GM19395 (cell line): ENCODE measurements at regions not wholly inside any gene's neighbourhood (a gene's known extent, or its start where the extent isn't known, plus 50 kb on each side); places are given as distances from the start of the nearest gene placed in this dataset.

Experiments
- ATAC-seq: cut with Tn5 transposase; IDR thresholded peaks from one replicate; pipeline ENCODE4 v1.9.1; 2021; ENCODE audit warnings: mild to moderate bottlenecking, moderate library complexity; ENCODE audit not compliant: unreplicated experiment

DNA sequence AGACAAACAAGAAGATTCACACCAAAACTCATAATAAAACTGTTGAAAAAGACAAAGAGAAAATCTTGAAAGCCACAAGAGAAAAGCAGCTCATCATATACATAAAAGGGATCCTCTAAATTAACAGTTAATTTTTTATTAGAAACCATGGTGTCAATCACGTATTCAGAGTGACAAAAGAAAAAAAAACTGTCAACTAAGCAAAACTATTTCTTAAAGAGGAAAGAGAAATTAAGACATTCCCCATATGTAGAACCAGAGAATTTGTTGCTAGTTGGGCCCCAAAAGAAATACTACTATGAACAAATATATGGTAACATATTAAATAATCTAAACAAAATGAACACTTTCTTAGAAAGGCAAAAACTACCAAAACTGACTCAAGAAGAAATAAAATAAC, 74.3 kb upstream of the TENT5A start:
- no peak for ATAC-seq

DNA sequence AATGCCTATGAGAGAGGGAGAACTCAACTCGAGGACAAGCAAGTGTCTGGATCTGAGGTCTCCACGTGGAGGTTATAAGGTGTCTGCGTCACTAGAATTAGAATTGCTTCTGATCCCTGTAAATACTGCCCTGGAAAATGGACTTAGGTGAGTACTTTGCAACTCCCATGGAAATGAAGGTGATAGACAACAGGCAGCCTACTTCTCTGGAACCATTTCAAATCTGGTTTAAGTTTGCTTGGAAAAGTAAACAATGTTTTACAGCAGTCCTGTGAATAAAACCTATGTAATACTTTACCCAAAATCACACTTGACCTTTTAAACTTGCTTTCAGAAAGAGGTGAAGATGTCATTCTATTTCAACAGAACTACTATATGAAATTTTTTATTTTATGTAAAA, 70.1 kb upstream of the TENT5A start:
- ATAC-seq, result no peak

DNA sequence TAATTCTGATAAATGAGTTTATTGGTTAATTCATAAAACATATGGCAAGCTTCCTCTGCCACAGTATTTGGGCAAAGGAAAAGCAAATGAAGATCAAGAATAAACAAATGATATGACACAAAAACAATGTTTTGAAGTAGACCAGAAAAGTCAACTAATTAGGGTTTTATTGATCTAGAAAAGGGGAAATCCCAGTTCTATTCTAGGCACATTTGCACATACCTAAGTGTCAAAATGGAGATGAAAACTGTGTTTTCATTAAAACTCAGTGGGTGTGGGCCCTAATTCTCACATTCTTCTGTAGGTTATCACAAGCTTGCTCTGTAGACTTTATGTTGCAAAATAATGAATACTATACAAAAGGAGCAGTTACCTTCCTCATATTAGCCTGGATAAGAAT, 69.0 kb upstream of the TENT5A start:
- no peak for ATAC-seq

DNA sequence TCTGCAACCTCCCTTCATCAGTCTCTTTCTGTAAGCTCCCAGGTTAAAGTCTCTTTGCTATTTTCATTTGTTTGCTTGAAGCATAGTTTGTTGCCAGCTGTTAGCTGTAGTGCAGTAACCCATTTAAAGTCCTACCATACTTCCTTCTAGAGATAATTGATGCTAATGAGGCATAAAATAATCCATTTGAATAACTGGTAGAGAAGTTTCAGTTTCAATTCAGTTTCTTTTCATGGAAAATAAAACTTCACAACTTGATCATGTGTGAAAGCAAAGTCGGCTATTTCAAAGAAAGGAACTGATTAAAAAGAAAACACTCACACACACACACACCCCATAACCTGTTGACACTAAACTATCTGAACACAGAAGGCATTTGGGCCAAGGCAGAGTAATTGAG, 68.5 kb upstream of the TENT5A start:
- no peak for ATAC-seq

DNA sequence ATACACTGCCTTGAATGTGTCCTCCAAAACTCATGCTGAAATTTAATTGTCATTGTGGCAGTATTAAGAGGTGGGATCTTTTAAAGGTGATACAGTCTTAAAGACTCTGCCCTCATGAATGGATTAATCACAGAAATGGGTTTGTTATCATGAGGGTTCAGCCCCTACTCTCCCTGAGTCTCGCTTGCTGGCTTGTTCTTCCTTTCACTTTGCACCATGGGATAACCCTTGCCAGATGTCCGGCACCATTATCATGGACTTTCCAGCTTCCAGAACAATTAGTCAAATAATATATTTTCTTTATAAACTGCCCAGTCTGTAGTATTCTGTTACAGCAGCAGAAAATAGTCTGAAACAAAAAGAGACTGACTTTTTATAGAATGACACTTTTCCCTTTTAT, 67.9 kb upstream of the TENT5A start:
- no peak for ATAC-seq

DNA sequence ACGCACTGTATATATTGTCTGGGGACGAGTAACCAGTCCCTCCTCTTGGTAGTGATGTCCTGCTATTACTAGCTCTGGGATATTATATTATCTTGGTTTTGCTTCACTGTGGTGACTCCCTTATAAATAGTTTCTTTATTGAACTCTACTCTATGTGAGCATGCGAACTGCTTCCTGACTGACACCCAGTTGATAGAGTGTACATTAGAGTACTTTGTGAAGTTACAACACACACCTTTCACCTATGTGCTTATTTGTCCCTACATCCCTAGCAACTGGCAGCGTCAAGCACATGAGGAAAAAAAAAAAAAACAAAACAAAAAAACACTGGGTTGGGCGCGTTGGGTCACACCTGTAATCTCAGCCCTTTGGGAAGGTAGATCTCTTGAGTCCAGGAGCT, 67.3 kb upstream of the TENT5A start:
- no peak for ATAC-seq

DNA sequence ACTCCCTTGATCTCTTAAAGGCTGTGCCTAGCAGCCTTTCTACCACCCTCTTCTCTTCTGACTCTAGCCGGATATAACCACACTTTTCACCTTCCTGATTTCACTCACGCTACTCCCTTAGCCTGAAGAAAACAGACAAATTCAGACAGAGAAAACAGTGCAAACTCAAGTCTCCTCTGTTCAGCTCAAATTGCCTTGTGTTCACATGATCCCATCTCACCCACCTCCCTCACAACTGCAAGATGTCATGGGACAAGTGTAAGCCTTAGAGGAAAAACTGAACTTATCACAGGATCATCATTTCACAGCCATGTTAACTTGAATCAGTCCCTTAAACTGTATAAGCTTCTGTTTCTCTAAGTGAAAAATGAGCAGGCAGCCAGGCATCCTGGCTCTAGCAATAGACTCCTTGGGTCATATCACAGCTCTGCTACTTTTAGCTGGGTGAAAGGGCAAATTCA, 66.5 kb upstream of the TENT5A start:
- ATAC-seq, result no peak

DNA sequence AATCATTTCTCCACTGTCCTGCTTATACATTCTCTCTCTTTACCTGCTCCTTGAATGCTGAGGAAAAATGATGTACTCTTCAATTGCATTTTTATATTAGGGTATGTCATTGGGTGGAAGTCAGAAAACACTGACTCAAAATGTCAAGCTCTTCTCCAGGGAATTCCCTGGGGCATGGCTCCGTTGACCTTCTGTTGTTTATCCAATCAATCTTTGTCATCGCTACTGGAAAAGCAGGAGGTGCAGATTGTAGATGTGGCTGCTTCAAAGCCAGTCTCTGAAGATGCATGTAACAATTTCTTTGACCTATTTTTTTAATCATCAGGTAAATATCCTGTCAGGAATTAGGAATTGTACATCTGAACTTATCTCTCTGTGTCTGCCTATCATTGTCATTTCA, 63.9 kb upstream of the TENT5A start:
- no peak for ATAC-seq

DNA sequence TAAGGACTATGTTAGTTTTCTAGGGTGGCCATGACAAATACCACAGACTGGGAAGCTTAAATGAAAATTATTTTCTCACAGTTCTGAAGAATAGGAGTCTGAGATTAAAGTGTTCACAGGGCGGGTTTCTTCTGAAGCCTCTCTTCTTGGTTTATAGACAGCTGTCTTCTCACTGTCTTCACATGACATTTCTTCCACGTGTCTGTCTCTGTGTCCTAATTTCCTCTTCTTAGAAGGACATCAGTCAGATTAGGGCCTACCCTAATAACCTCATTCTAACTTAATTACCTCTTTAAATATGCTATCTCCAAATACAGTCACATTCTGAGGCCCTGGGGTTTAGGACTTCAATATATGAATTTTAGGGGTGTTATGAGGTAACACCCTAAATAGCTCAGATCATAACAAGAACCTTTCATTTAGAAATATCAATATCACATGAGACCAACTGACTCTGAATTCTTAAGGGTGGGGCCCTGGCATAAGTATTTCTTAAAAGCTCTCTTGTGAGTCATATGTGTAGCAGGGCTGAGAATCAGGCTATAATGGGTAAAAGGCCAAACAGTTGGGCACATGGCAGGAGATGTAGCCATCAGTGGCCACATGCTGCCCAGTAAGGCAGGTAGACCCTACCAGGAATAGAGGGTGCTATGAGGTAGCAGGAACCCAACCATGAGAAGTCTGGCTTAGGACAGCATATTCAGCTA, 62.0 kb upstream of the TENT5A start:
- no peak for ATAC-seq

DNA sequence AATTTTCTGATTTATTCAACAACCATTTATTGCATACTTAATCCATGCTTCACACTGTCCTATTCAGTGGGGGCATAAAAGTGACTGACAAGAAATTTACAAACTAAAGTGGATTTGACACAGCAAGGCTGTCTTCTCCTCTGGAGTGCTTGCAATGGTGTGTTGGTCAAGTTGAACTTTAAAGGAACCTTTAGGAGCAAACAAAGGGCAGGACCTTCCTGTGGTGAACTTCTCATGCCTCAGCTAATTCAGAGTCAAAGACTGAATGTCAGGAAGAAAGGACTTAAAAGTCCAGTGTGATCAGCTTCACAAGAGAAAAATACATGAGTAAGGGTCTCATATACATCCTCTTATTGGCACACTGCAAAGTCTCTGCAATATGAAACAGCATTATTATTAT, 60.8 kb upstream of the TENT5A start:
- no peak for ATAC-seq

DNA sequence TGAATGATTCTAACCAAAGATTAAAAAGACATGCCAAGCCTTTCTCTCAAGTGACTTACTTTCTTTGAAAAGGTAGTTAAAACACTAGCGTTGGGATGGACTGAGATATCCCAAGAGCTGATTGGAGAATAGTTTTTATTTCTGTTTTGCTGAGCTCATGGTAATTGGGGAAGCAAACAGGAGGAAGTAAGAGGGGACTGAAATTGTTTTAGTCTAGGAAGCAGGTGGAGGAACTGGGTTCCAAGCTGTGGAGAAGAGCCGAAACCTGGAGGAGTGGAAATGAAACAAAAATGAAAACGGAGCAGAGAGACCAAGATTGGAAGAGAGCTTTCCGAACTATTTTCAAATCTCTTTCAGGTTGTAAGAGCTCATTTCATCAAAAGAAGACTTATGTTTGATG, 59.9 kb upstream of the TENT5A start:
- no peak for ATAC-seq

DNA sequence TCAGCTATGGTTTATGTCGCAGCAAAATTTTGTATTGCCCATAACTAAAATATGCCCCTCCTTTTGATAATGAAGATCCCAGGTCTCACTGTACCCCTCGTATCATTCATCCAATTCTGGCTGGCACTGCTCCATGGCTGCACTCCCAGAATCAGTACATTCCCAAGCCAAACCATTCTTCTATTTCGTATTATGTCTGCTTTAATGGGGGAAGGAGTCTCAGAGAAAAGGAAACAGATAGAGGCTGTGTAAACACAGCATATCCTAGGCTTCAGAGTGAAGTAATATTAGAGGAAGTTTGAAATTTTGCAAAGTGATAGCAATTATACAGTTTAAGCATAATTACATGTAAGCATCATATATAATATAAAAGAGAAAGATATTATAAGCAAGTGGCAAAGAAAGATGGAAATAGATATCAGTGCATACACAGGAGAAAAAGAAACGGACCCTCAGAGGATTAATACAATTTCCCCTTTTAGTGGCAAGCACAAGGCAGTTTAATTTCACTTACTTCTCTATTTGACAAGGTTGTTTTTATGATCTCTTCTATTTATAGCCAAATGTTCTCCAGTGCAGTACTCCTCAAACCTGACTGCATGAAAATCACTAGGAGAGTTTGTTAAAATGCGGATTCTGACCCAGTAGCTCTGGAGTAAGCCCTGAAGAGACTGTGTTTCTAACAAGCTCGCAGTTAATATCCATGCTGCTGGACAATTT, 56.5 kb upstream of the TENT5A start:
- no peak for ATAC-seq

DNA sequence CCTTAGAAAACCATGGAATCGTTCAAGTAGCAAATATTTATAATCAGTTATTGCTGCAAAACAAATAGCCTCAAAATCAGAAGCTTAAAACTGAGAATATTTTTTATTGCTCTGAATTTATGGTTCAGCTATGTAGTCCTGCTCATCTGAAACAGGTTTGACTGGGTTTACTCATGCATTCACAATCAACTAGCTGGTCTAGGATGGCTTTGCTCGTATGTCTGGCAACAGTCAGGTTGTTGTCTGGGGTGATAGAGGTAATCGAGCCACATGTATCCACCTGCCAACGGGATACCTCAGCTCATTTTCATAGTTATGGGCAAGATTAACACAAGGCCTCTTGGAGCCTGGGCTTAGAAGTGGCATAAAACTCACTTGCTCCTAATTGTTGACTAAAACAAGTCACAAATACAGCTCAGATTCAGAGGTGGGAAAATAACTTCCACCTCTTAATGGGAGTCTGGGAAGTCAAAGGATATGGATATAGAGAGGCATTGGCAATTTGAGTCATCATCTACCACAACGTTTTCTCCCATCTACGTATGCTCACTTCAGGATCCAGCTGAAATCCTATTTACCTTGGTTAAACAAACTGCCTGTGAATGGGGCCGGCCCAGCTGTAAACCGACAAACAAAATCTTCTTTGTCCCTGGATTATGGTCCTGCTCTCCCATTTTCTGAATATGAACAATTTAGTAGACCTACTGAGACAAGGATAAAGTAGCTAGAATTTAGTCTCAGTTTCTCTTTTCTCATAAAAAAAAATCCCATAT, 54.5 kb upstream of the TENT5A start:
- no peak for ATAC-seq

DNA sequence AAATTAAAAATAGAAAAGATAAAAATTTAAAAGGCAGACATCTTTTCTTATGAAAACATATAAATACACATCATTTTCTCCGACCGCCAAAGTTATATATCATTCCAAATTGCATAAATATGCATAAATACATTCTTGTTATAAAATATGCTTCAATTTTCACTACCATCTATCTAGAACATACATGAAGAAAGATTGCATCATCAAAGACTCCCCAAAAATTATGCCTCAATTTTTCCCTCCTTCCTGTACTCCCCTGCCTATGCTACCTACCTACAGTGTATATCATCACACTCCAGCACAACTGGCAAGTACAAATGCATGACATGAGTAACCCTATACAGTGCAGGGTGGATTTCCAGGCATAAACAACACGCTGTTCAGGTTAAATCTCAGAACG, 49.9 kb upstream of the TENT5A start:
- ATAC-seq, result no peak
